Common myeloid progenitor, CD34-positive (primary cell): ENCODE measurements at regions not wholly inside any gene's neighbourhood (a gene's known extent, or its start where the extent isn't known, plus 50 kb on each side); places are given as distances from the start of the nearest gene placed in this dataset.

Source experiments
- CTCF ChIA-PET: fragments of 350-600 bp; sonication (Branson Sonifier 250); formaldehyde crosslinking; loops from one replicate; lab custom pipeline; 2021; ENCODE audit warnings: antibody characterized with exemption; lab: Charles Lee
- POLR2A ChIA-PET: fragments of 350-600 bp; sonication (Branson Sonifier 250); formaldehyde crosslinking; loops from one replicate; lab custom pipeline; 2021; ENCODE audit warnings: antibody characterized with exemption; lab: Charles Lee
- DNase-seq, 3 donors: peaks; one replicate each; pipeline versions ENCODE4 v3.0.0 to v3.0.0-alpha.2; 2013
- H3K27ac ChIP-seq, 2 experiments: 1 replicate in 1 of 2; 2 replicates in 1 of 2; pipeline ENCODE4 v1.7.0; 2013; ENCODE audit warnings: inconsistent platforms in 2 of 2, low read length in 2 of 2, mild to moderate bottlenecking in 2 of 2, low read depth in 1 of 2, moderate library complexity in 1 of 2; ENCODE audit not compliant: severe bottlenecking in 2 of 2, insufficient read depth in 1 of 2, poor library complexity in 1 of 2
- H3K27me3 ChIP-seq, 5 experiments: replicated peaks in 2 of 5; 1 replicate in 3 of 5; 2 replicates in 2 of 5; pipeline versions ENCODE4 v1.6.1 to v1.7.0; 2013; ENCODE audit warnings: low read length in 4 of 5, mild to moderate bottlenecking in 2 of 5, moderate library complexity in 2 of 5, inconsistent platforms in 1 of 5; ENCODE audit not compliant: insufficient read depth in 5 of 5, control insufficient read depth in 4 of 5
- H3K36me3 ChIP-seq, 4 experiments: 1 replicate in 2 of 4; 2 replicates in 2 of 4; pipeline versions ENCODE4 v1.6.1 to v1.7.0; 2013; ENCODE audit warnings: low read length in 3 of 4, control low read depth in 1 of 4, mild to moderate bottlenecking in 1 of 4; ENCODE audit not compliant: control insufficient read depth in 4 of 4, insufficient read depth in 4 of 4
- H3K4me1 ChIP-seq, 4 experiments: 1 replicate in 3 of 4; 2 replicates in 1 of 4; pipeline versions ENCODE4 v1.6.1 to v1.7.1; 2013; ENCODE audit warnings: low read length in 3 of 4, mild to moderate bottlenecking in 3 of 4, control low read depth in 1 of 4, inconsistent platforms in 1 of 4, moderate library complexity in 1 of 4; ENCODE audit not compliant: control insufficient read depth in 4 of 4, insufficient read depth in 4 of 4; ENCODE audit errors: control extremely low read depth in 1 of 4
- H3K4me3 ChIP-seq, 7 experiments: 1 replicate in 4 of 7; 2 replicates in 3 of 7; pipeline versions ENCODE4 v1.5.1 to v1.7.0; 2013; ENCODE audit warnings: mild to moderate bottlenecking in 7 of 7, low read length in 6 of 7, moderate library complexity in 6 of 7, inconsistent platforms in 2 of 7, low read depth in 2 of 7, control low read depth in 1 of 7; ENCODE audit not compliant: insufficient read depth in 4 of 7, control insufficient read depth in 1 of 7; ENCODE audit errors: extremely low read depth in 1 of 7
- H3K9me3 ChIP-seq, 5 experiments: 1 replicate in 4 of 5; 2 replicates in 1 of 5; pipeline versions ENCODE4 v1.6.1 to v1.7.1; 2013; ENCODE audit warnings: low read length in 4 of 5, mild to moderate bottlenecking in 2 of 5, inconsistent platforms in 1 of 5, low read depth in 1 of 5, moderate library complexity in 1 of 5; ENCODE audit not compliant: control insufficient read depth in 4 of 5, insufficient read depth in 2 of 5; ENCODE audit errors: control extremely low read depth in 1 of 5
- WGBS: methylation state at CpG from one replicate; pipeline ENCODE4 v1.1.5; 2013; ENCODE audit not compliant: insufficient coverage; 5-methylcytosine and 5-hydroxymethylcytosine counted together

GRCh38 chr6:113526553-113526952 is 330.6 kb upstream of the MARCKS start:
- no peak for DNase-seq
- peaks cover 0 to 2% (median 0%) of the 10 kb centered on the region in 5 experiments for H3K9me3 ChIP-seq
- H3K4me1 ChIP-seq: no peaks in the 10 kb centered on the region
- 60% methylated on average over 1 of the region's 1 CpG for WGBS
- H3K27me3 ChIP-seq: peaks cover 0 to 2% (median 0%) of the 10 kb centered on the region in 5 experiments
- ChIA-PET POLR2A (no interaction called here), CTCF (no interaction called here)
- H3K27ac ChIP-seq: no peak overlapping the region
- H3K36me3 ChIP-seq: no peaks in the 10 kb centered on the region
- H3K4me3 ChIP-seq: no peak overlapping the region

- H3K4me1 ChIP-seq: no peaks in the 10 kb centered on the region
- H3K4me3 ChIP-seq: no peak overlapping the region
- DNase-seq: no peak
- peaks cover 0 to 2% (median 0%) of the 10 kb centered on the region in 5 experiments for H3K9me3 ChIP-seq
- CTCF ChIA-PET: no interaction called here
- H3K36me3 ChIP-seq: no peaks in the 10 kb centered on the region
- POLR2A ChIA-PET: no interaction called here
- no CpG with 5 or more reads among the region's 3 CpGs for WGBS
- no peak overlapping the region for H3K27ac ChIP-seq
- peaks cover 0 to 2% (median 0%) of the 10 kb centered on the region in 5 experiments for H3K27me3 ChIP-seq
These were observed 330.1 kb upstream of the MARCKS start for GRCh38 chr6:113526995-113527394.

- Histone ChIP-seq H3K9me3 (peaks cover 0 to 2% (median 0%) of the 10 kb centered on the region in 5 experiments), H3K27me3 (peaks cover 0 to 2% (median 0%) of the 10 kb centered on the region in 5 experiments), H3K27ac (no peak overlapping the region), H3K4me3 (no peak overlapping the region), H3K4me1 (no peaks in the 10 kb centered on the region), H3K36me3 (no peaks in the 10 kb centered on the region)
- DNase-seq: no peak
- POLR2A ChIA-PET: no interaction called here
- CTCF ChIA-PET: no interaction called here
- WGBS: 100% methylated on average over 1 of the region's 3 CpGs
These were observed 329.0 kb upstream of the MARCKS start for GRCh38 chr6:113528111-113528510.

GRCh38 chr6:113529196-113529595 is 327.9 kb upstream of the MARCKS start:
- CTCF ChIA-PET: no interaction called here
- no peak overlapping the region for H3K27ac ChIP-seq
- no peaks in the 10 kb centered on the region for H3K36me3 ChIP-seq
- H3K27me3 ChIP-seq: peaks cover 0 to 2% (median 0%) of the 10 kb centered on the region in 5 experiments
- no peak overlapping the region for H3K4me3 ChIP-seq
- no peaks in the 10 kb centered on the region for H3K4me1 ChIP-seq
- POLR2A ChIA-PET: no interaction called here
- peaks cover 0 to 2% (median 0%) of the 10 kb centered on the region in 5 experiments for H3K9me3 ChIP-seq
- no peak for DNase-seq

- POLR2A ChIA-PET: no interaction called here
- CTCF ChIA-PET: no interaction called here
- no peak for DNase-seq
These were observed 327.3 kb upstream of the MARCKS start for GRCh38 chr6:113529879-113530278.

GRCh38 chr6:113530769-113531168 is 326.4 kb upstream of the MARCKS start:
- no peak for DNase-seq
- Histone ChIP-seq H3K4me3 (no peak overlapping the region), H3K36me3 (no peaks in the 10 kb centered on the region), H3K27ac (no peak overlapping the region), H3K9me3 (peaks cover 0 to 2% (median 0%) of the 10 kb centered on the region in 5 experiments), H3K27me3 (peaks cover 0 to 2% (median 0%) of the 10 kb centered on the region in 5 experiments), H3K4me1 (no peaks in the 10 kb centered on the region)
- WGBS: 96% methylated on average over 4 of the region's 4 CpGs
- ChIA-PET CTCF (no interaction called here), POLR2A (no interaction called here)

More at GRCh38 chr6:113529879-113530278, 327.3 kb upstream of the MARCKS start:
- no peak overlapping the region for H3K4me3 ChIP-seq
- no CpG with 5 or more reads among the region's 1 CpG for WGBS
- no peak overlapping the region for H3K27ac ChIP-seq
- H3K27me3 ChIP-seq: peaks cover 0 to 2% (median 0%) of the 10 kb centered on the region in 5 experiments
- H3K36me3 ChIP-seq: no peaks in the 10 kb centered on the region
- no peaks in the 10 kb centered on the region for H3K4me1 ChIP-seq
- H3K9me3 ChIP-seq: peaks cover 0 to 2% (median 0%) of the 10 kb centered on the region in 5 experiments

GRCh38 chr6:113539202-113539601 is 317.9 kb upstream of the MARCKS start:
- H3K9me3 ChIP-seq: no peaks in the 10 kb centered on the region
- H3K27ac ChIP-seq: no peak overlapping the region
- ChIA-PET POLR2A (no interaction called here), CTCF (no interaction called here)
- H3K36me3 ChIP-seq: no peaks in the 10 kb centered on the region
- no peak overlapping the region for H3K4me3 ChIP-seq
- peaks cover 0 to 5% (median 0%) of the 10 kb centered on the region in 4 experiments for H3K4me1 ChIP-seq
- H3K27me3 ChIP-seq: no peaks in the 10 kb centered on the region
- 60% methylated on average over 1 of the region's 2 CpGs for WGBS
- DNase-seq: no peak
